ENCODE measurements at regions not wholly inside any gene's neighbourhood (a gene's known extent, or its start where the extent isn't known, plus 50 kb on each side); places are given as distances from the start of the nearest gene placed in this dataset.

DNA sequence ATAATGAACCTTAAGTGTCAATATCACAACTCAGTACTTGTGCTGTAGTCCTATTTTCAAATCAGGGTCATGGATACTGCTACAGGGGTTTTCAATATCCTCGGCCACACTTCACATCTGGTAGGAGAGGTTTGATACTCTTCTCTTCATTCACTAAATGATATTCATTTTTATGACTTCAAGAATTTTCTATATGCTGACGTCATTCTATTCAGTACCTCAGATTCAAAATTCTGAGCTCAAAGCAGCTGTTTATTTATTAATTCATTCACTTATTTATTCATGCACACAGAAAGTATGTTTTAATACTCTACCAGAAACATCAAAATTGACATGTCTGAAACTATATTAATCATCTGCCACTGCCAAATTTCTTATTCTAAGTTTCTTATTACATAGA is 866.9 kb upstream of the LRRTM1 start:
- H3K27me3 ChIP-seq = no peaks in the 10 kb centered on the region
- intact Hi-C loops (cut with DNase I) = no loop called here
- H3K9me3 ChIP-seq = no peaks in the 10 kb centered on the region
- no peak overlapping the region for H3K27ac ChIP-seq
- WGBS, 3 donors = 71 to 85% (median 72%) methylated on average over 2 of the region's 2 CpGs
- H3K36me3 ChIP-seq = no peaks in the 10 kb centered on the region
- no peak for DNase-seq
- TF ChIP-seq POLR2A (IDR thresholded peaks at IDR 0.05) = no peak
- TF ChIP-seq, protein P1, sequence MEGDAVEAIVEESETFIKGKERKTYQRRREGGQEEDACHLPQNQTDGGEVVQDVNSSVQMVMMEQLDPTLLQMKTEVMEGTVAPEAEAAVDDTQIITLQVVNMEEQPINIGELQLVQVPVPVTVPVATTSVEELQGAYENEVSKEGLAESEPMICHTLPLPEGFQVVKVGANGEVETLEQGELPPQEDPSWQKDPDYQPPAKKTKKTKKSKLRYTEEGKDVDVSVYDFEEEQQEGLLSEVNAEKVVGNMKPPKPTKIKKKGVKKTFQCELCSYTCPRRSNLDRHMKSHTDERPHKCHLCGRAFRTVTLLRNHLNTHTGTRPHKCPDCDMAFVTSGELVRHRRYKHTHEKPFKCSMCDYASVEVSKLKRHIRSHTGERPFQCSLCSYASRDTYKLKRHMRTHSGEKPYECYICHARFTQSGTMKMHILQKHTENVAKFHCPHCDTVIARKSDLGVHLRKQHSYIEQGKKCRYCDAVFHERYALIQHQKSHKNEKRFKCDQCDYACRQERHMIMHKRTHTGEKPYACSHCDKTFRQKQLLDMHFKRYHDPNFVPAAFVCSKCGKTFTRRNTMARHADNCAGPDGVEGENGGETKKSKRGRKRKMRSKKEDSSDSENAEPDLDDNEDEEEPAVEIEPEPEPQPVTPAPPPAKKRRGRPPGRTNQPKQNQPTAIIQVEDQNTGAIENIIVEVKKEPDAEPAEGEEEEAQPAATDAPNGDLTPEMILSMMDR (IDR thresholded peaks at IDR 0.05) = no peak
- no peak for TF ChIP-seq EP300 (IDR thresholded peaks at IDR 0.05)
- no peaks in the 10 kb centered on the region for H3K4me1 ChIP-seq (ENCODE audit: insufficient read depth)
- no peak overlapping the region for H3K4me3 ChIP-seq

DNA sequence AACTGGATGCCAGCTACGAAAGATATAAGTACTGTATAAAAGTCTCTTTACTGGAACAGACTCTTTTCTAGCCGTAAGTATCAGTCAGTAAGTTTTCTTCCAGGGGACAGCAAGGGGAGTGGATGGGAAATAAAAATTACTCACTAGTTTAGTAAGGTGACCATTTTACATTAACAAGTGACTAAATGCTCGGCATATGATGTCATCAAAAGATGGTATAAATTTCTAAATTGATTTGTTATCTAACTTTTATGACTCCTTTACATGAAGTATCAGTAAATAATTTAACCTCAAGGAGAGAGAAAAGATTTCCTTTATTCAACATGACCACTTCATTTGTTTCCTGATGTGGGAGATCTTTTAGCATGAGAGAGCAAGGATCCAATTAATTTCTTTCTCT is 859.0 kb upstream of the LRRTM1 start:
- Histone ChIP-seq H3K27me3 (no peaks in the 10 kb centered on the region), H3K4me3 (no peak overlapping the region)
- 76 to 83% (median 80%) methylated on average over 3 of the region's 3 CpGs for WGBS, 3 donors

DNA sequence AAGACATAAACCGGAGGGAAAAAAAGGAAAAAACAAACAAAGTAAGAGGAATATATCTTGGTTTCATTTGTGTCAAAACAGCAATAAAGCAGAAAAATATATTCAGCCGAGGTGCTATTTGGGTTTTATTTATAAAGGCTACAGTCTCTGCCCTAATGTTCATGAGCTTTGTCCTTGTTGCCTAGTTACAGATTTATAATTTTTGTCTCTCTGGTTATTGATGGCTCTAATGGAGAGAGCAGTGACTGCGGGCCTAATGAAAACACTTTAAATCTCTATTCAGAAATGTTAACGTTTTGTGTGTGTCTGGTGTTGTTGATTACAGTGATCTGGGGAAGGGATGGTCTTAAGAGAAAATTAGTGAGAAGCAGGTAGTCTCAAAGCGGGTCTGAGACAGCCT is 854.0 kb upstream of the LRRTM1 start:
- TF ChIP-seq POLR2A (IDR thresholded peaks at IDR 0.05) = no peak
- TF ChIP-seq EP300 (IDR thresholded peaks at IDR 0.05) = no peak
- TF ChIP-seq, protein P1 (IDR thresholded peaks at IDR 0.05) = no peak
- 22 to 38% (median 30%) methylated on average over 5 of the region's 5 CpGs for WGBS, 3 donors
- intact Hi-C loops (cut with DNase I) = no loop called here
- no peaks in the 10 kb centered on the region for H3K9me3 ChIP-seq
- no peaks in the 10 kb centered on the region for H3K36me3 ChIP-seq
- no peaks in the 10 kb centered on the region for H3K4me1 ChIP-seq (ENCODE audit: insufficient read depth)
- H3K27me3 ChIP-seq = no peaks in the 10 kb centered on the region
- DNase-seq = no peak
- H3K4me3 ChIP-seq = no peak overlapping the region
- no peak overlapping the region for H3K27ac ChIP-seq

More for the DNA sequence above, 859.0 kb upstream of the LRRTM1 start:
- H3K9me3 ChIP-seq = no peaks in the 10 kb centered on the region
- no peaks in the 10 kb centered on the region for H3K4me1 ChIP-seq (ENCODE audit: insufficient read depth)
- no peak for TF ChIP-seq POLR2A (IDR thresholded peaks at IDR 0.05)
- TF ChIP-seq, protein P1 (IDR thresholded peaks at IDR 0.05) = no peak
- no peak for TF ChIP-seq EP300 (IDR thresholded peaks at IDR 0.05)
- intact Hi-C loops (cut with DNase I) = loop anchor here in 1 of 4 donors (10.0 kb wide), 1 partner anchor 1451 kb away; no protein-coding TSS in a partner anchor
- no peaks in the 10 kb centered on the region for H3K36me3 ChIP-seq
- no peak overlapping the region for H3K27ac ChIP-seq
- no peak for DNase-seq

DNA sequence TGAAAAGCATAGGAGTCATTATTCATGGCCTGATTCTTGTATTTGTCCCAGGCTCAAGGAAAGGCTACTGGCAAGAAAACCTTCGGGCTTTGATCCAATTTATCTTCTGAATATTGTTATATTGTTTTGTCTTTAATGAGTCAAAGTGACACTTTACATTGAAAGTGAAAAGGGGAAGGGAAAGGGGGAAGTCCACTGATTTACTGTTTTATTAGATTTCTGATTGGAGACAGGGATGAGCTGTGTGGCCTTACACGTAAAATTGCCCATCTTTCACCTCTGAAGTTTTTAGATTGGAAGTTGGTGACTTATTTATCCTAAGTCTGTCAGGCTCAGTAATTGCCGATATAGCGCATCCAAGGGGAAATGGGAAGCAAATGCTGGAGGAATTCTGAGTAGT is 843.8 kb upstream of the LRRTM1 start:
- Histone ChIP-seq H3K9me3 (no peaks in the 10 kb centered on the region), H3K27ac (no peak overlapping the region), H3K27me3 (no peaks in the 10 kb centered on the region), H3K36me3 (no peaks in the 10 kb centered on the region), H3K4me1 (ENCODE audit: insufficient read depth) (no peaks in the 10 kb centered on the region), H3K4me3 (no peak overlapping the region)
- TF ChIP-seq, protein P1 (IDR thresholded peaks at IDR 0.05) = no peak
- no peak for TF ChIP-seq EP300 (IDR thresholded peaks at IDR 0.05)
- TF ChIP-seq POLR2A (IDR thresholded peaks at IDR 0.05) = no peak
- no peak for DNase-seq
- 81 to 84% (median 83%) methylated on average over 4 of the region's 4 CpGs for WGBS, 3 donors
- intact Hi-C loops (cut with DNase I) = no loop called here

DNA sequence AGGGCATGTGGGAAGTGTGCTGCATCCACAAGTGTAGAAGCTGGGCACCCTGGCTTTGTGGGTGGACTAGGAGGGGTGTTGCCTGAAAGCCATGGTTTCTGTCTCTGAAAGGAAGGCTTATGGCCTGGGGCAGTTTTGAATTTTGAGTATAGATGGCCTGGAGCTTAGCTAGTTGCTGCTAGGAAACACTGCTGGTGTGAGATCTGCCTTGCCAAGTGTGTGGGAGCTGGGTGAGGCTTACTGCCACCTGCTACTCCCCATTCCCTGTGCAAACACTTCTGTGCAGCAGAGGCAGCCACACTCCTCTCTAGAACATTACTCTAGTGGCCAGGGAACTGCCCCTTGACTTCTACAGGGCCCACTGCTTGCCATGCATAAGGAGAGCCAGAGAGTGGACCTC is 831.7 kb upstream of the LRRTM1 start:
- Histone ChIP-seq H3K4me3 (no peak overlapping the region), H3K27ac (no peak overlapping the region), H3K4me1 (ENCODE audit: insufficient read depth) (no peaks in the 10 kb centered on the region), H3K9me3 (no peaks in the 10 kb centered on the region), H3K27me3 (no peaks in the 10 kb centered on the region), H3K36me3 (no peaks in the 10 kb centered on the region)
- intact Hi-C loops (cut with DNase I) = no loop called here
- DNase-seq = no peak
- no peak for TF ChIP-seq POLR2A (IDR thresholded peaks at IDR 0.05)
- TF ChIP-seq, protein P1 (IDR thresholded peaks at IDR 0.05) = no peak
- TF ChIP-seq EP300 (IDR thresholded peaks at IDR 0.05) = no peak

Measured in ovary (tissue), 7 donors.